ENCODE measurements at regions not wholly inside any gene's neighbourhood (a gene's known extent, or its start where the extent isn't known, plus 50 kb on each side); places are given as distances from the start of the nearest gene placed in this dataset.
"Not testable (repeated sequence)": the region's sequence is repeated elsewhere in the genome, so short reads cannot be mapped to it uniquely, and the experiment has no call there.

- H3K4me3 Mint-ChIP-seq, H3K4me1 Mint-ChIP-seq, H3K9me3 Mint-ChIP-seq, CTCF ChIA-PET, DNase-seq, H3K27me3 Mint-ChIP-seq, H3K36me3 Mint-ChIP-seq, H3K27ac Mint-ChIP-seq: not testable (repeated sequence)
Observed at GRCh38 chr16:88229710-88230109, 153.0 kb upstream of the ZNF469 start.

- H3K4me3 Mint-ChIP-seq, H3K27me3 Mint-ChIP-seq, H3K4me1 Mint-ChIP-seq, DNase-seq, CTCF ChIA-PET, H3K27ac Mint-ChIP-seq, H3K9me3 Mint-ChIP-seq, H3K36me3 Mint-ChIP-seq: not testable (repeated sequence)
Observed at GRCh38 chr16:88230276-88230966, 152.3 kb upstream of the ZNF469 start.

DNA sequence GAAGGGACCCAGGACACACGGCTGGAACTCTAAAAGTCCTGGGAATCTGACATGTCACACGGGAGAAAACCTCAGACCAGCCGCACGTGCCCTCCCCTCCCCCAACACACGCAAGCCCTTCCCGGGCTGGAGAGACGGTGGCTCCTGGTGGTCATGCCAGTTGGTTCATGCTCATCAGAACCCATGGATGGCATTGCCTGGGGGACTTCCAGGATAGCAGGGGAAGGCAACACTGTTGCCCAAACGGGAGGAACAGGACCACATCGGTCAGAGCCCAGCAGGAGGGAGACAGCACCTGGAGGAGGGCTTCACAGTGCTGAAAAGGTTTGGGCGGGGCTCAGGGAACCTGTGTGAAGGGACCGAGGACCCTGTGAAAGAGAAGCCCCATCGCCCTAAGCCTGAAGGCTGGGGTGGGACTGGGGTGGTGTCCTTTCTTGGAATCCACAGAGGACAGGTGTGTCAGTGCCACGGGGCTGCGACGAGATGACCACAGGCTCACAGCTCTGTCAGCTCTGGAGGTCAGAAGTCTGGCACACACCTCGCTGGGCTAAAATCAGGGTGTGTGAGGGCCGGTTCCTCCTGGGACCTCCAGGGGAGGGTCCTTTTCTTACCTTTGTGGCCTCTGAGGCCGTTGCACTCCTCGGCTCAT, 151.7 kb upstream of the ZNF469 start:
- H3K36me3 Mint-ChIP-seq, DNase-seq, CTCF ChIA-PET, H3K4me3 Mint-ChIP-seq, H3K9me3 Mint-ChIP-seq, H3K4me1 Mint-ChIP-seq, H3K27me3 Mint-ChIP-seq, H3K27ac Mint-ChIP-seq: not testable (repeated sequence)

DNA sequence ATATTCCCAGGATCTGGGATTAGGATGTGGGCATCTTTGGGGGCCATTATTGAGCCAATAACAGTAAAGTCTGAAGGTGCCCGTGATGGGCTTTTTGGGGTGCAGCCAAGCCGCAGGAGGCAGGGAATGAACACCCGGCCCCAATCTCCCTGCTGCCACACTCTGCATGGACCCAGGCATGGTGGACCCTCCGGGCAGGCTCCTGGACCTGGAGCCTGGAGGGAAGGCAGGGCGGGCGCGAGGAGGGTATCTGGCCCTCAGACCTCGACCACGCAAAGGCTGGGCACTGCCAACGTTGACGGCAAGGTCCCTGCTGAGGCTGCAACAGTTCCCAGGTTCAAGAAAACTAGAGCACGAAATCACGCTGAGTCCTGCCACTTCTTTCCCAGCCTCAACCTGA, 150.9 kb upstream of the ZNF469 start:
- DNase-seq, H3K4me1 Mint-ChIP-seq, H3K27ac Mint-ChIP-seq, H3K36me3 Mint-ChIP-seq, H3K4me3 Mint-ChIP-seq, CTCF ChIA-PET, H3K9me3 Mint-ChIP-seq, H3K27me3 Mint-ChIP-seq: not testable (repeated sequence)

DNA sequence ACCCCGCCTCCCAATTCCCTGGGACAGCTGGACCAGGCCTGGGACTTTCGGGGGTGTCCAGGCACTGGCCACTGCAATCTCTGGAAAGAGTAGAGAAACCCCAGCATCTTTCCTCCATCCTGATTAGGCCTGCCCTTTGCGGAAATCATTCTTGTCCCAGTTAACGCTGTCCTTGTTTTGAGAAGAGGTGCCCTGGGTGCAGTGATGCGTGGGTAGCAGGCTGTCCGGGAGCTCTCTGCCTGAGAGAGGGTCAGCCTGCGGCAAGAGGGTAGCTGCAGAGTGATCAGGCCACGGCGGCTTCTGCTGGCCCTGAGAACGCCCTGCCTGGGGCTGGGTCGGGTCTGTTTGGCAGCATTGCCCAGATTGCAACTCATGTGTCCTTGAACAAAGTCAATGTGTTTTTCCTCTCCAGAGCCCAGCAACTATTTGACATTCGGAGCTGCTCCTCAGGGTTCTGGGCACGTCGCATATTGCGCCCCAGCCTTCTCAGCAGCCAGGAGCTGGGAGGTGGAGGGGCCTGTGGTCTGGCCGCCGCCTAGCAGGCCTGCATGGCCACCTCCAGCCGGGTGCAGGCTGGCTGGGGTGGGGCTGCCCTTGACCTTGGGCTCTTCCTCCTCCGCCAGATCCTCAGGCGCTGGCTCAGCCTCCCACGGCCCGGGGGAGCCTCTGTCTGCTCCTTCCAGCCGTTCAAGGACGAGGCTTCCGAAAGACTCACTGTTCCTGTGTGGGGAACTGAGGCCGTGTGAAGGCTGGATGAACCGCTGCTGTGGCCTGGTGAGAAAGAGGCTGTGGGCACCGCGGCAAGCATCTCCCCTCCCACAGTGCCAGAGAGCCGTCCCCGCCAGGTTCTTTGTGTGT, 150.1 kb upstream of the ZNF469 start:
- H3K27me3 Mint-ChIP-seq, DNase-seq, H3K4me1 Mint-ChIP-seq, CTCF ChIA-PET, H3K4me3 Mint-ChIP-seq, H3K27ac Mint-ChIP-seq, H3K9me3 Mint-ChIP-seq, H3K36me3 Mint-ChIP-seq: not testable (repeated sequence)

- H3K4me3 Mint-ChIP-seq, H3K4me1 Mint-ChIP-seq, DNase-seq, CTCF ChIA-PET, H3K27me3 Mint-ChIP-seq, H3K27ac Mint-ChIP-seq, H3K9me3 Mint-ChIP-seq, H3K36me3 Mint-ChIP-seq: not testable (repeated sequence)
Observed at GRCh38 chr16:88233621-88234420, 148.9 kb upstream of the ZNF469 start.

DNA sequence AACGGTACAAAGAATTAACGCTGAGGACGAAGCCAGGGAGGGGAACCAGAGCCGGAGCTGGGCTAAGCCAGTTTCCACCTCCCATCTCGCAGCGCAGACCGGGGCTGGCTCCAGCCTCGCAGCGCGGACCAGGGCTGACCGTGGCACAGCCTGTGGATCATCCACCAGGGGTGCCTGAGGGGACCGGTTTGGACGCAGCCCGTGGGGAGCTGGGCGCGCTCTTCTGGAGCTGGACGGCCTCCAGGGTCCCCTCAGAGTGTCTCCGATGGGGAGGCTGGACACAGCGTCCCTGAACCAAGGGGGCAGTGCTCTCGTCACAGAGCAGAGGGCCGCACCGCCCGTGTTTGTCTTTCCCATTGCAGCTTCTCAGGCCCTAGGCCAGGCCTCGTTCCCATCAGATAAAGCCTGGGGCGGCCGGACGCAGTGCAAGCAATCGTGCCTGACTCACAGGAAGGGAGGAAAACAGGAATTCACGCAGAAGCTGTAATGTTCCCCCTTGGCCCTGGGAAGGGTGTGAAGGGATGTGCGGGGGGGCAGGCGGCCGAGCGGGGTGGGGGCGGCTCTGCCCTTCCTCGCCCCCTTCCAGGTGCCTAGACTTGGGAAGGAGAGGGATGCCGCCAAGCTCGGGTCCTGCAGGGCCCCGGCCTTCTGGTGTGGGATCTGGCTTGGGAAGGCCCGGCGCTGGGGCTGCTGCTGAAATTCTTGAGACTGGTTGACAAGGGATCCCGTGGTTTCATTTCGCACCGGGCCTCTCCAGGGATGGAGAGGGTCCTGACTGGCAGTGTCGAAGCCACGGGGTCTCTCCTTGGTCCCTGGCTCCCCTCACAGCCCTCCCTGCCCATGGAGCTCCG, 148.1 kb upstream of the ZNF469 start:
- H3K4me3 Mint-ChIP-seq, H3K9me3 Mint-ChIP-seq, H3K27me3 Mint-ChIP-seq, H3K36me3 Mint-ChIP-seq, H3K4me1 Mint-ChIP-seq, DNase-seq, CTCF ChIA-PET, H3K27ac Mint-ChIP-seq: not testable (repeated sequence)

GRCh38 chr16:88235691-88236090, 147.1 kb upstream of the ZNF469 start:
- H3K27ac Mint-ChIP-seq, CTCF ChIA-PET, H3K4me3 Mint-ChIP-seq, H3K36me3 Mint-ChIP-seq, H3K4me1 Mint-ChIP-seq, DNase-seq, H3K9me3 Mint-ChIP-seq: not testable (repeated sequence)
- H3K27me3 Mint-ChIP-seq, result peaks cover 13% of the 10 kb centered on the region

DNA sequence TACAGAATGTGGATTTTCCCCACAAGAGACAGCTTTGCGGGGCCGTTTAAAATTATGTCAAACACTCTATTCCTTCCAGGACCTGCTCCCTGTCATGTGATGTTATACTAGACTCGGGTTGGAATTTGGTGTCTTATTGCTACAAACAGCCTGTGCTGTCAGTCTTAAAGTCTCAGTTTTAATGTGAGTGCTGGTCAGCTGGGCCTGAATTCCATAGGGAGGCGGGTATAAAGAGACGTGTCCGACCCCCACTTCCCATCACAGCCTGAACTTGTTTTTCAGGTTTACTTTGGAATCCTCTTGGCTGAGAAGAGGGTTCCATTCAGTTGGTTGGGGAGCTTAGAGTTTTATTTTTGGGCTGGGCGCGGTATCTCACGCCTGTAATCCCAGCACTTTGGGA, 146.5 kb upstream of the ZNF469 start:
- H3K9me3 Mint-ChIP-seq, H3K27ac Mint-ChIP-seq, H3K4me1 Mint-ChIP-seq: not testable (repeated sequence)

DNA sequence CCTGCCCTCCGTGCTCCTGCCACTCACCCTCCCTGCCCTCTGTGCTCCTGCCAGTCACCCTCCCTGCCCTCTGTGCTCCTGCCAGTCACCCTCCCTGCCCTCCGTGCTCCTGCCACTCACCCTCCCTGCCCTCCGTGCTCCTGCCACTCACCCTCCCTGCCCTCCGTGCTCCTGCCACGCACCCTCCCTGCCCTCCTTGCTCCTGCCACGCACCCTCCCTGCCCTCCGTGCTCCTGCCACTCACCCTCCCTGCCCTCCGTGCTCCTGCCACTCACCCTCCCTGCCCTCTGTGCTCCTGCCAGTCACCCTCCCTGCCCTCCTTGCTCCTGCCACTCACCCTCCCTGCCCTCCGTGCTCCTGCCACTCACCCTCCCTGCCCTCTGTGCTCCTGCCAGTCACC, 145.4 kb upstream of the ZNF469 start:
- CTCF ChIA-PET, H3K36me3 Mint-ChIP-seq, H3K9me3 Mint-ChIP-seq, H3K4me1 Mint-ChIP-seq, DNase-seq, H3K27ac Mint-ChIP-seq, H3K4me3 Mint-ChIP-seq: not testable (repeated sequence)
- peaks cover 16% of the 10 kb centered on the region for H3K27me3 Mint-ChIP-seq

More for the DNA sequence above, 146.5 kb upstream of the ZNF469 start:
- CTCF ChIA-PET, H3K4me3 Mint-ChIP-seq, H3K36me3 Mint-ChIP-seq, DNase-seq: not testable (repeated sequence)
- H3K27me3 Mint-ChIP-seq, result peaks cover 13% of the 10 kb centered on the region

DNA sequence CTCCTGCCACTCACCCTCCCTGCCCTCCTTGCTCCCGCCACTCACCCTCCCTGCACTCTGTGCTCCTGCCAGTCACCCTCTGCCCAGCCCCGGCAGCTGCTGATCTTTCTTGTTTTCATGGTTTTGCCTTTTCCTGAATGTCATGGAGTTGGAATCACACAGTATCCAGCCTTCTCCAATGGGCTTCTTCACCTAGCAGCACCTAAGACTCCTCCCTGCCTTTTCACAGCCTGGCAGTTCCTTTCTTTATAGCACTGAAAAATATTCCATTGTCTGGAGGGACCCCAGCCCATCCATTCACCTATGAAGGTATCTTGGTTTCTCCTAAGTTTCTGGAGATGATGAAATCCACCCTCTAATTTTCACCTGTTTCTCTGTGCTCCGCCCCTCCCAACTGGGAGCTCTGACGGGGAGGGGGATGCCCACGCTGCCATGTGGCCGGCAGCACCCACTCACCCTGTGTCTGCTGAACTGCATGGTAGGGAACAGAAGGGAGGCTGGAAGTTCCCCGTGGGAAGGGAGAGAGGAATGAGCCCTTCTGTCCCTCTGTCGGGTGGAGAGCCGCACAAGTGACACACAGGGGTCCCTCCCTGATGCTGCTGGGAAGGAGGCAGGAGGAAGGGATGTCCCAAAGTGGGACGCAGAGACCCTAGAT, 144.9 kb upstream of the ZNF469 start:
- CTCF ChIA-PET, H3K27ac Mint-ChIP-seq, DNase-seq, H3K4me1 Mint-ChIP-seq, H3K9me3 Mint-ChIP-seq, H3K4me3 Mint-ChIP-seq, H3K36me3 Mint-ChIP-seq: not testable (repeated sequence)
- peaks cover 16% of the 10 kb centered on the region for H3K27me3 Mint-ChIP-seq

GRCh38 chr16:88238732-88239274, 144.0 kb upstream of the ZNF469 start:
- DNase-seq, CTCF ChIA-PET: not testable (repeated sequence)

GRCh38 chr16:88240118-88240517, 142.6 kb upstream of the ZNF469 start:
- H3K9me3 Mint-ChIP-seq, H3K27ac Mint-ChIP-seq, CTCF ChIA-PET, H3K4me1 Mint-ChIP-seq, H3K4me3 Mint-ChIP-seq, H3K36me3 Mint-ChIP-seq, DNase-seq: not testable (repeated sequence)
- H3K27me3 Mint-ChIP-seq, result peaks cover 13% of the 10 kb centered on the region

More at GRCh38 chr16:88238732-88239274, 144.0 kb upstream of the ZNF469 start:
- peaks cover 16% of the 10 kb centered on the region for H3K27me3 Mint-ChIP-seq
- H3K4me3 Mint-ChIP-seq, H3K27ac Mint-ChIP-seq, H3K4me1 Mint-ChIP-seq, H3K9me3 Mint-ChIP-seq, H3K36me3 Mint-ChIP-seq: not testable (repeated sequence)

Measured in activated naive CD4-positive, alpha-beta T cell treated with anti-CD3 and anti-CD28 coated beads, Interleukin-2, amount 10 ng/mL, durations not matched to agents 7 days and 5 days (primary cell).